ENCODE measurements at regions not wholly inside any gene's neighbourhood (a gene's known extent, or its start where the extent isn't known, plus 50 kb on each side); places are given as distances from the start of the nearest gene placed in this dataset.

GRCh38 chr3:25907081-25907480 lies 117.2 kb downstream of the OXSM start:
- H3K4me3 ChIP-seq: no peak overlapping the region
- DNase-seq (ENCODE audit: low spot score in 2 of 2): no peak
- H3K36me3 ChIP-seq: no peaks in the 10 kb centered on the region
- no peaks in the 10 kb centered on the region for H3K4me1 ChIP-seq
- no peaks in the 10 kb centered on the region for H3K9me3 ChIP-seq
- no peak for TF ChIP-seq POLR2A (IDR thresholded peaks at IDR 0.05)
- TF ChIP-seq CTCF (IDR thresholded peaks at IDR 0.05): no peak
- TF ChIP-seq EP300 (IDR thresholded peaks at IDR 0.05): no peak
- WGBS, 2 donors: 57 to 58% methylated on average over 2 of the region's 2 CpGs
- no peaks in the 10 kb centered on the region for H3K27me3 ChIP-seq
- H3K27ac ChIP-seq: no peak overlapping the region

GRCh38 chr3:25910105-25910504 lies 120.2 kb downstream of the OXSM start:
- WGBS, 2 donors: 70 to 77% methylated on average over 2 of the region's 2 CpGs
- DNase-seq (ENCODE audit: low spot score in 2 of 2): no peak
- TF ChIP-seq POLR2A (IDR thresholded peaks at IDR 0.05) (no peak), CTCF (IDR thresholded peaks at IDR 0.05) (no peak), EP300 (IDR thresholded peaks at IDR 0.05) (no peak)
- no peaks in the 10 kb centered on the region for H3K27me3 ChIP-seq
- H3K27ac ChIP-seq: no peak overlapping the region
- no peak overlapping the region for H3K4me3 ChIP-seq
- no peaks in the 10 kb centered on the region for H3K36me3 ChIP-seq
- no peaks in the 10 kb centered on the region for H3K4me1 ChIP-seq
- no peaks in the 10 kb centered on the region for H3K9me3 ChIP-seq

DNA sequence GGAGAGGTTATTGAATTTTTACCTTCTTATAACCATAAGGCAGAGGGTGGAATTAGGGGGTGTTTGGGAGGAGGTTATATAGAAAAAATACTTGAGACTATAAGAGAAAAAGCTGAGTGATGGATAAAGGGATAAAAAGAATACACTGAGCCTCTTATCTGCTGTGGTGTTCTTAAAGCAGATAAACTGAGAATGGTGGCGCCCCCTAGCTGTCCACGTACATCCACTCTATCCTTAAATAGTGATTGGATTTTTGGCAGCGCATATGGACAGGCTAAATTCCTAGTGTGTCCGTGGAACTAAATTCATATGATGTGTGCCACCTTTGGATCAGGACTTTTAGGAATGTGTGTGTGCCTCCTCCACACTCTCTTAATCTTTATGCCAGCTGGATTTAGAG lies 121.1 kb downstream of the OXSM start:
- no peaks in the 10 kb centered on the region for H3K36me3 ChIP-seq
- H3K27me3 ChIP-seq: no peaks in the 10 kb centered on the region
- DNase-seq (ENCODE audit: low spot score in 2 of 2): peak in 1 of 2 donors; percentile 13
- TF ChIP-seq POLR2A (IDR thresholded peaks at IDR 0.05) (no peak), CTCF (IDR thresholded peaks at IDR 0.05) (peak in 2 of 5 experiments; percentile 11 to 28)
- WGBS, 2 donors: 70 to 80% methylated on average over 4 of the region's 4 CpGs
- no peak overlapping the region for H3K27ac ChIP-seq
- H3K4me3 ChIP-seq: no peak overlapping the region
- H3K4me1 ChIP-seq: no peaks in the 10 kb centered on the region
- no peaks in the 10 kb centered on the region for H3K9me3 ChIP-seq

- no peak for TF ChIP-seq EP300 (IDR thresholded peaks at IDR 0.05)
- TF ChIP-seq POLR2A (IDR thresholded peaks at IDR 0.05): no peak
- TF ChIP-seq CTCF (IDR thresholded peaks at IDR 0.05): no peak
- Histone ChIP-seq H3K4me1 (no peaks in the 10 kb centered on the region), H3K4me3 (no peak overlapping the region), H3K36me3 (no peaks in the 10 kb centered on the region), H3K27ac (no peak overlapping the region), H3K9me3 (no peaks in the 10 kb centered on the region), H3K27me3 (no peaks in the 10 kb centered on the region)
- DNase-seq (ENCODE audit: low spot score in 2 of 2): no peak
- 91 to 92% methylated on average over 7 of the region's 7 CpGs for WGBS, 2 donors
These were observed 121.8 kb downstream of the OXSM start for GRCh38 chr3:25911525-25912295.

DNA sequence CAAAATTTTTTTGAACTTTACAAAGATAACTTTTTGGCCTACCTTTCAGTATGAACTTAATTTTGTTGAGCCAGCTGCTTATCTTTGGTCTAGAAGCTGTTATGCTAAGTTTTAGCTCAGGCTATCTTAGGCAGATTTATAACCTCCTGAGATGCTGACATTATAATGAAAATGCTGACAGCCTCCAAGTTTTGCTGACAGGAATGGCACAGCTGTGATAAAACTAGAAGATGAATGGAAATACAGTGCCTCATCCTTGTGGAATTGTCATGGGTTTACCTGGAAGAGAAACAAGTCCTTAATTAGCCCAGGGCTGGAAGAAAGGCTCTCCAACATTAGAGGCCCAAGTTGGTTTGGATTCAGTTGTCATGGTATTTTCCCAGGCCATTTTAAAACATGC lies 123.3 kb downstream of the OXSM start:
- Histone ChIP-seq H3K4me1 (no peaks in the 10 kb centered on the region), H3K27me3 (no peaks in the 10 kb centered on the region), H3K27ac (no peak overlapping the region), H3K4me3 (no peak overlapping the region), H3K9me3 (no peaks in the 10 kb centered on the region), H3K36me3 (no peaks in the 10 kb centered on the region)
- DNase-seq (ENCODE audit: low spot score in 2 of 2): no peak
- TF ChIP-seq POLR2A (IDR thresholded peaks at IDR 0.05) (no peak), CTCF (IDR thresholded peaks at IDR 0.05) (no peak)

All from tibial nerve (tissue), 4 donors.